HG03520 (cell line): ENCODE measurements at regions not wholly inside any gene's neighbourhood (a gene's known extent, or its start where the extent isn't known, plus 50 kb on each side); places are given as distances from the start of the nearest gene placed in this dataset.

Experiments used
- ATAC-seq: cut with Tn5 transposase; IDR thresholded peaks from one replicate; pipeline ENCODE4 v1.9.1; 2021; ENCODE audit warnings: mild to moderate bottlenecking, moderate library complexity; ENCODE audit not compliant: unreplicated experiment

DNA sequence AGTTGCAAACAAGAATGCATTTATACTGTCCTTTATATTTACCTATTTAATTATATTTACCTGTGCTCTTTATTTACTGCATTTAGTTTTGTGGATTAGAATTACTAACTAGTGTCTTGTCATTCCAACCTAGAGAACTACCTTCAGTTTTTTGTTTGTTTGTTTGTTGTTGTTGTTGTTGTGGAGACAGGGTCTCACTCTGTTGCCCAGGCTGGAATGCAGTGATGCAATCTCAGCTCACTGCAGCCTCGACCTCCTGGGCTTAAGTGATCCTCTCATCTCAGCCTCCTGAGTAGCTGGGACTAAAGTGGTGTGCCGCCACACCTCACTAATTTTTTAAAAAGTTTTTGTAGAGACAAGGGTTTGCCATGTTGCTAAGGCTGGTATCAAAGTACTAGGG is 156.4 kb upstream of the AKR1E2 start:
- ATAC-seq = no peak

DNA sequence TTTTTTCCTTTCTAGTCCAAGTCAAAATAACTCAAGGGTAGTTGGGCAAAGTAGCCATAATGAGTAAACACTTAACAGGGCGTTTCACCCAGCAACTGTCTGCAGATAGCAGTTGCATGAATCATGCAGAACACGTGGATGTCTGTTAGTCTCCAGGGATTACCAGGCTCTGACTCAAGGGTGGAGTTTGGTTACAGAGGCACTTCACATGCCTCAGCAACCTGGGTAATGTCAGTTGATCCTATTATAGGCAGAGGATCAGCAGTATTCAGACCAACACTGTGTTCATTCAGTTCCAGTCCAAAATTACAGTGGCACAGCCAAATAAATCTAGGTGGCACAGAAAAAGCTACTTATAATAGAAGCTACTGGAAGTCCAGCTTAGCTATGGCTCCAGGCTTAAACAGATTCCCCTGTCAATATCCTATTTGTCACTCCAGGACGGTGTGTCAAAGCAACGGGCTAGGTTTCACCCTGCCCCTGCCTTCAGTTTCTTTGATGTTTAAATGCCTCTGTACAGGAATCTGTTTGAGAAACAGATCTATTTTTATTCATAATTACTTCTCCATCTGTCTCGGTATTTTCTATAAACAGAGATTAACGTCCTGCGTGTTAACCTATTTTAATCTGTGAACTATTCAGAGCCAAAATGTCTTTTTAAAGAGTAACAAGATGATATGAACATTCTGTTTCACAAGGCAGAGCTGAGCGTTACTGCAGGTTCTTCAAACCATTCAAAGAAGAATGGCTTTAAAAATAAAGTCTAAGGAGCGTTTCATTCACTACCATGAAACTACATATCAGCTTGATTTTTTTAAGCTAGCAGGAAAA is 162.6 kb upstream of the AKR1E2 start:
- ATAC-seq = peak; percentile 77

DNA sequence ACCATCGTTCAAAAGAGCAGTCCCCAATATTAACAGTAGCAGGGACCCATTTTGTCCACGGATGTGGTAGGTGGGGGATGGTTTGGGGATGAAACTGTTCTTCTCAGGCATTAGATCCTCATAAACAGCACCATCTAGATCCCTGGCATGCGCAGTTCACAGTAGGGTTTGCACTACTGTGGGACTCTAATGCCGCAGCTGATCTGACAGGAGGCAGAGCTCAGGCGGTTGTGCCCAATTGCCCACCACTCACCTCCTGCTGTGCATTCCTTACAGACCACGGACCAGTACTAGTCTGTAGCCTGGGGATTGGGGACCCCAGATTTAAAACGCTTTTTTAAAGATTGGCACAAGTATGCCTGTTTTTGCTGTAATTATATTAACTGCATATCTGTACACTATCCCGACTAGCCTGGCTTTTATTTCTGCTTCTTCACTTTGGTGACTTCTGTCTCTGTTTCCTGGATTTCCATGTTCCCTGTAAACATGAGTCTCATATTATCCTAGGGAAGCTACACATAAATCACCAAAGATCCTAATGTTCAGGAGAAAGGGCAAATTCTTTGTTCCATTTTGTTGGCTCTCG is 163.3 kb upstream of the AKR1E2 start:
- no peak for ATAC-seq

DNA sequence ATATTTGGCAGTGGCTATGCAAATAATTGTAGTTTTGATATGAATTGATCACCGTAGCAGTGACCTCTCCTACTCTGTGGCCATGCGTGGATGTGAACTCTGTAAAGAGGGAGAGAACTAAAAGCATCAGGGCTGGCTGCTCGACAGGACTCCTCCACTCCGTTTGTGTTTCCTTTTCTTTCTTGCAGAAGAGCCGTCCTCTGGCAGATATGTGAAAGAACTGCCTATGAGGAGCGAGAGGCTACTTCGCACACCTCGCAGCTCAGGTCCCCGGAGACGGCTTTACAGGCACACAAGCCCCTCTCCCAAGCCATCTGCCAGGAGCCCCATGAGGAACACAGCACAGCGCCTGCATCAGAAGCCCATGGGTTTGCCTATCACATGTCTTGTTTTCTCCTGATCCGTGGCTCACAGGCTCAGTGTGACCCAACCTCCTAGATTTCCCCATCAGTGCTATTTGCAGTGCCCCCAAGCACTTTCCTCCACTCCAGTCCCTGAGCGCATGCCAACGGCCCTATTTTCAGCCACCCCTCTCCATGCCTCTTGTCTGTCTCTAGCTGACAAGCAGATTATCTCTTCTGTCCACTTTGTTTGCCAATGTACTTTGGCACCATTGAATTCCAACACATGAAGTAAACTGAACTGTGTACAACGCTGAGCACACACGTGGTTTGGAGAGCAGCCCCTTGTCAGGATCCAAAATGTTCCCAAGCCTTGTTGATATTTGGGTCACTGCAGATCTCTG is 164.3 kb upstream of the AKR1E2 start:
- no peak for ATAC-seq

DNA sequence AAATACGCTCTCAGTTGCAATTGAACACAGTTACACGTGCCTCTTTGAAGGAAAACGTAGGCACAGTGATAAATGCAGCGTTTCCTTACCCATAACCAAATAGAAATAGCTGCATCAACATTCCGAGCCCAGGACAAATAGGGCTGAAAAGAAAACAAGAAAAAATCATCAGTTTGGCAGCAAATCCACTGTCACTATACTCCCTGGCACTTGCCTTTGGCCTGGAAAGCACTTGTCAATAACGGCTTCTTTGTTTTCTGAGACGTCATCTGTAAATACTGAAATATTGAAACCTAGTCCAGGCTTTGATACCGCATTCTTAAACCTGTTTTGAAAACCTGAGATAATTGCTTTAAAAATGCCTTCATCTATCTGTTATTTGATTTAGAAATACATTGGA is 167.2 kb upstream of the AKR1E2 start:
- no peak for ATAC-seq

DNA sequence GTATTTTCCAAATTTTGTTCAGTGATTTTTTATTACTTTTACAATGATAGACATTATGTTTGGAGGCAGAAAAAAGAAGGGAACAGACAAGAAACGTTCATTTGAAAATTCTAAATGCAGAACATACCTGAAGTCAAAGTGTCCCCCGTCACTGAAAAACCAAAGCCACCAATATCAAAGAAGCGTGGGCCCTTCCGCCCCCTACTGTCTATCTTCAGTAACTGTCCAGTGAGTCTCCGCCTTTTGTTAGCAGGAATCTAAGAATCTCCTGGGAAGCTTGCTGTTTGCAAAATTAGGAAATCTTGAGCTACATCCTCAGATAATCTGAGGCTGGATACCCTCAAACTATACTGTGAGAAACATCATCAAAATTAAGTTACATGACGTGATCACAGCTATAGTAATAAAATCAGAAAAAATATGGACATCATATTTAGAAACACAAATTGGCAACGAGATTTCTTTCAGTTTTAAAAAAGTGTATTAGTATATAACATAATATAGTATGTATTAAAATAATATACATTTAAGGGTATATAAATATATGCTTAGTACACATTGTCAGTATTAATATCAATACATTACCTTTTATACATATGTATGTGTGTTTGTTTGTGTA is 169.3 kb upstream of the AKR1E2 start:
- no peak for ATAC-seq

DNA sequence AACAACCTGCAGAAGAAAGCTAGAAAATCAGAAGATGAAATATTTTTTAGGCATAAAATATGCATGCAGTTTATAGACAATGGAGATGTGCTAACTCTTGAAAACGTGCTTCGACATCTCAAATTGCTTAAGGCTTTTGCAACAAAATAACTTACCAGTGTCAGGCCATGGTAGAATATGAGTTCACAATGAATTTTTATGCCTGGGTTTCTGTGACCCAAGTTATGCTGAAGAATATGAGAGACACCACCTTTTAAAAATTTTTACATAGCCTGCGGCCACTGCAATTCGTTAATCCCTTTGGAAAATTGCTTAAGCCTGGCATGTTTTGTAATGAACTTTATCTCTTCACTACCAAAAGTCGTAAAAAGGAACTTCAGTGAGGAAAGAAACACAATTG is 170.1 kb upstream of the AKR1E2 start:
- no peak for ATAC-seq

DNA sequence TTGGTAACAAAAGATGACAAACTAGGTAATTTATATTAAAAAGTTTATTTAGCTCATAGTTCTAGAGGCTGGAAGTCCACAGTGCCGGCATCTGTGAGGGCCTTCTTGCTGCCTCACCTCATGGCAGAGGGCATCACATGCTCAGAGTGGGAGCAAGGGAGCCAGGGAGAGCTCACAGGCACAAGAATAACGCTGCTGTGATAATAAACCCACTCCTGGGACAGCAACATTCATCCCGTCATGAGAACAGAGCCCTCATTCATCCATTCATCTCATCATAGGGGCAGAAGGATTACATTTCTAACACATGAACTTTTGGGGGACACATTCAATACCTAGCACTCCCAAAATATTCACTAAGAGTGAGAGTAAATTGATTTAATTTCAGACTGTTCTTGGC is 170.6 kb upstream of the AKR1E2 start:
- ATAC-seq = no peak

DNA sequence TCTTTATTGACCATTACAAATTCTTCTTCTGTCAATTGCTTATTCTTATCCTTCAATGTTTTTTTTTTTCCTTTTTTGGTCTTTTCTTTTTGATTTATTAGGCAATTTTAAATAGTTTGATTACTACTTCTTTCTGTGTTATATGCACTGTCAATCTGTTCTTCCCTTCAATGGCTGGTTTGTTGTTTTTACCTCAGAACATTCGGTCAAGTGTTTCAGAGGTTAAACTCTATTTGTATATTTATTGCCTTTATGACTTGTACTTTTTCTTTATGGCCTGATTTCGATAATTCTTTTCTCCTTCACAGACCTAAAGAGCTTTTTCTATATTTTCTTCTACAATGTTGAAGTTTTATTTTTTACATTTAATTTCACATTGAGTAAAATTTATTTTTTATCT is 171.5 kb upstream of the AKR1E2 start:
- ATAC-seq = no peak

DNA sequence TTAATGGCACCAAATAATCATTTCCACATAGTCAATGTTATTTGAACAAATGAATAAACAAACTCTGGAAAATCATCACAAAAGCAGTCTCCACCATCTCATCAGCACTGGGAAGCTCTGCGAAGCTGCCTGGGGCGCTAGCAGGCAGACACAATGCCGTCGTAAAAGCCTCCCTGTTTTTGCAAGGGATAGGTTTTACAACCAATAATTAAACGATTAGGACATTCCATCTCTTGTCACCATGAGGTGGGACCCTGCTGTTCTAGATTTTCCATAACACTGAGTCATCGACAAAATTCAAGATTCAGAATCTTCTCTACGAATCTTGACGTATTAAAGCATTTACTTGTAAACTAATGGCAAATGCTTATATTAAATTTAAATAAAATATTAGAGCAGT is 172.8 kb upstream of the AKR1E2 start:
- ATAC-seq = no peak

DNA sequence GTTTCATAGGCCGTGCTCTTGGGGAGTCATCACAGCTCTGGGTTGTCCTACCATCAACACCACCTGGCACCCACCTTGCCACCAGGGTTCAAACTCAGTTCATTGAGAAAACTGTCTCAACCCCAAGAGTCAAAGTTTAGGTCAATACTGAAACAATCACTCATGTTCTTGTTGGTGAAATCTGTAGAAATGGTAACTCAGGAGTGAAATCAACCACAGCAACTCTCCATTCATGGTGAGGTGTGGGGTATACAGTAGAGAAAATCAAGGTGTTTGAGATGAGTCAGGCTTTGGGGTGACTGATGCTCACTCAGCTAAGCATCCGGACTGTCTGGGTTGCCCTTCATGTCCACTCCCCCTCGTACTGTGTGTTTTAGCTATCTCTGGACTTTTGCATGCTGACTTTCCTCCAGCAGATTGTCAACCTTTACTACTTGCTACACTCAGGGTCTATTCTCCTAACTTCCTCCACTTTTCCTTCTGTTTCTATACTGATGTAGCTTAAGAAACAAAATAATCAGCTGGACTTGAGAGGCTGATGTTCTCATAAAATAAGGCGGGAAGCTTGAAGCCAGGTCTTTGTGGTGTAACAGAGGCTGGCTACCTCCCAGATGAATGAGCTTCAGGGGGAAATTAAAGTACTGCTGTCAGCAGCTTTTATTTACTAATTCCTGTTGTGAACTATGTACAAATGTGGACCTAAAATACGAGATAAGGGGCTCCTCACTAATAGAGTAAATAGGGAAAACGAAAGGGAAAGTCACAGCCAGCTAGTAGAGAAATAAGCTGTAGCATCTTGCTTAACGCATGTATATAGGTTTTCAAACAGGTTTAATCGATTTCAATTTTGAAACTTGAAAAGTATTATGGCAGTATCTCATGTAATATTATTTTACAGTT is 173.6 kb upstream of the AKR1E2 start:
- peak; percentile 79 for ATAC-seq

DNA sequence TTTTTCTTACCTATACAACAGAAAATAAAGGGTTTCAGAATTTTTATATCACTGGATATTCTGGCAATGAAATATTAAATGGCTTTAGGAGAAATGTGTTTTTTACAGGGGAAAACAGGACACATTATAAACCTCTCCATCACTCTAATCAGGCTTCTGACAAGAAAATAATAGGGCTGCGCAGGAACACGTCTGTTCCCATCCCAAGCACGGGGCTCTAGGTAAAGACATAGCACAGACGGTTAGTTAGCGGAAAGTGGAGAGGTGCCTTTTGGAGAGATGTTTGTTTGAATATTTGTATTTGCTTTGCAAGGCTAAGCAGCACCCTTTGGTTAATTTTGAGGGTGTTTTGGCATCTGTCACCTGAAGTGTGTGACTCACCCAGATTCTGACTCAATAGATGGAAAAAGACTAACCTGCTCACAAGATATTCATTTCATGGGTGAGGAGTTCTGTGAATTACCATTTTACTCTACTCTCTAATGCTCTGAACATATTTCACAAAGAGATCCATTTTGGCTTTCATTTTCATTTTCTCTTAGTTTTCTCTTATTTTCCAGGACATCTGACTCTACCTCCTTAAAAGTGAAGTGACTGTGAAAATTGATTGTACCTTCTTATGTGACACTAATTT is 174.5 kb upstream of the AKR1E2 start:
- no peak for ATAC-seq

DNA sequence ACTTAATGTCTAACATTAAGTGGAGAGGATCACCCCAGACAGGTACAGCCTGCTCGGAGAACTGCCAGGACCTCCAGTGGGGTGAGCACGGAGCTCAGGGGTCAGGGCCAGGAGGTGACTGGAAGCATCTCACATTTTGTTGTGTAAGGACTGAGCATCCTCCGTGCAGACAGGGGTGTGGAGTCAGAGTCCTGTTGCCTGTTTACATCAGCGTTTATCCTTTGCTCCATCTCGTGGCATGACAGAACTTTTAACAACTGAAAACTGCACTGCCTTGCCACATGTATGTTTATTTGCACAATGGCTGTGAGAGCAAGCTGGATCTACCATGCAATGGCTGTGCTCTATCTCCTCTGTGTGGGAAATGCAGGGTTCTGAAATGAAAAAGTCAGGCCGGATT is 175.4 kb upstream of the AKR1E2 start:
- no peak for ATAC-seq

DNA sequence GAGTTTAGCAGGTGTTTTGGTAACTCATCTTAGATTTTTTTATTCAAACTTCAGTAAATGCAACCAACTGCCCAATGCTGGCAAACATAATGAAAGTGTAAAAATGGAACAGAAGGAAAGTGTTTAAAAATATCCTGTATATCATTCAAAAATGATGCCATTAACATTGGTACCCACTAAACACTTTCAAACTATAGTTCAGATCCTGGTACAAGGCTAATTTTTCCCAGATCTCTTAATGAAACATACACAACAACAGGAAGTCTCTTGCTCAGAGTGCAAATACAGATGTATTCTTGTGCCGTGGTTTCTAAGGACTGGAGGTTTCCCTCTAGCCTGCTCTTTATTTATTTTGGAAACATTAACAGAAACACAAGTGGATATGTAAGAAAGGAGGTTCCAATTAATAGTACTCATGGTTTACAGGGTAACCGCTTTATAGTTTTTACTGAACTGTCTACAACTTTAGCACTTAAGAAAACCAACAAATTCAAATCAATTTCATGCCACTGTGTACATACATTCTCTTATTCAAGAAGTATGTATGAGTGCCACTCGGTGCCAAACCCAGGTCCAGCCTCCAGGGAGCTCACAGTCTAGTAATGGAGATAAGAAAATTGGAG is 176.0 kb upstream of the AKR1E2 start:
- ATAC-seq = no peak

DNA sequence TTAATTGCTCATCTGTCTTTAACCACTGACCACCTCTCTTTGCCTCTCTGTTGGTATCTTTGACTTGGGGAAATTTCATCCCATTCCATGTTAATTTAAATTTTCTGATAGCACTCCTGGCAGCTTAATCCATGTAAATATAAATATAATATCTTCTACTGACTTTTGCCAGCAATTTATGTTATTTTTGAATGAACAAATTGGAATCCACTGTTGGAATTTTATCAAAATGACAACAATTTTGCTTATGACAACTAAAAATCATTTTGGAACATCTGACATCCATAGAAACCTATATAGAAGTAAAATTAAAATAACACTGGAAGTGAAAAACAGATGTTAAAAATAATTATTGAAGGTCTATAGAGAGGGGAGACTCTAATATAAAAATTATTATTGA is 176.5 kb upstream of the AKR1E2 start:
- no peak for ATAC-seq

DNA sequence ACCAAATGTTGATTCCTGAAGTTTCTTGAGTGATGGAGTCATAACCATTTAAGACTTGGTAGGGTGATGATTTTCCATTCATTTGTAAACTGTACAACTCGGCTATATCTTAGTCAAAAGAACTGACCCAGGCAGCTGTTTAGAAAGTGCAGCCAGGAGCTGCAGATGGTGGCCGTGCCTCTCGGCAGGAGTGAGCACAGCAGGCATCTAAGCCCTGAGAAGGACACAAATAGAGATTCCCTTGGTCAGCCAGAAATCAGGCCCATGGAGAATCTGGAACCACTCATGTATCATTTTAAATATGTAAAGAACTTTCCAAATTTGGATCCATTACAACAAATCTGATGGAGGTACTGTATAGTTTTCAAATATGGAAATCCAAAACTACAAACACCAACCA is 177.0 kb upstream of the AKR1E2 start:
- no peak for ATAC-seq

DNA sequence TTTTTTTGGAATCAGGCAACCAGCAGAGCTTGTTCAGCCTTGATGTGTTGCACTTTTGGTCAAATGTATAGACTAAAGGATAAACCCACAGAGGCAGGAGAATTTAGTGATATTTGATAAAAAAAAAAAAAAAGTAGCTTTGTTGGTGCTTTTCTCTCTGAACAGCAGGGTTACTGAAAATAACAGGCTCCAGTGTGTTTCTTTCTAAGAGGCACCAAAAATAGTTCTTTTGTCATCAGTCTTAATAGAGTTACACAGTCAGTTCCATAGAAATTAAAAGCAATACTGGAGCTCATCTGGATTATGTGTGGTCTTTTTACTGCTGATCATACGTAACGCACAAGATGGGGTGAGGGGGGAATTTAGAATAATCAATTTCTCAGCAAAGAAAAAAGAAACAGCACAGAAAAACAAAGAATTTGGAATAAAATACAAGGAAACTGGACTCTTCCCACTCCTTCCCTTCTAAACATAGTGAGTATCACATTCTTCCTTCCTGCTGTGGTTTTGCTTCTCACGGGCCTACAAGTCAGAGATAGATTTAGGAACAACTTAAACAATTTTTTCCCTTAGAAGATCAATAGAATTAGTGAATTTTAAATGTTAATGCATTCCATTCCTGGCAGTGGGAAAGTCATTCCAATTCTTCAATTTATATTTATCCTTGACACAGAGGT is 178.8 kb upstream of the AKR1E2 start:
- no peak for ATAC-seq

DNA sequence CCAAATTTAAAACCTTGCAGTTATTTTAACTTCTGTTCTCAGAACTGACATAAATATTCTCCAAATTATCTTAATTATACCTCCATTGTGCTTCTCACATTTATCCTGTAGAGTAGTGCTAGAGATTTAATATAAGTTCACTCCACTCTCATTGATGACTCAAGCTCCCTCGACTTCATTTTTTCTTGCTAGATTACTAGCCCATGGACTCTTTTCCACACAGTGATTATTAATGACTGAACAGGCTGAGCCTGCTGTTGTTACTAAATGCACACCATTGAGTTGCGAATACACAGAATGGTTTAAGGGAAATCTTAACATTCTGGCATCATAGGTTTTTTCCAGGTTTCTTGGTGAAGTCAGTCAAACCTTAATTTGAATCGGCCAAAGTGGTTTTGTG is 179.5 kb upstream of the AKR1E2 start:
- ATAC-seq = no peak

DNA sequence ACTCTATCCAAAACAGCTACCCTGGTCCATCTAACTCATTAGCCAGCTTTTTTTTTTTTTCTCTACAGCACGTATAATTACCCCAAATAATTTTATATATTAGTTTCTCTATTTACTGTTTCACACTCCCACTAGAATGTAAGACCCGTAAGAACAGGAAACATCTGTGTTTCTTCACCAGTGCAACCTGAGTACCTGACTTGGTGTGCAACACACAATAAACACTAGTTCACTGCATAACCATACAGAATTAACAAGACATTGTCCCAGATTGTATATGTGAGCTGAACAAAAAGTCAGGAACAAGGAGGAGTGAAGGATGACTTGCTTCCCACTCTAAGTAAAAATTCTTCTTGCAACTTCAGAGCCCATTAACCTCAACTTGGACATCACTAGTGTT is 180.2 kb upstream of the AKR1E2 start:
- no peak for ATAC-seq
